ENCODE measurements at regions not wholly inside any gene's neighbourhood (a gene's known extent, or its start where the extent isn't known, plus 50 kb on each side); places are given as distances from the start of the nearest gene placed in this dataset.

- TF ChIP-seq, protein P1, sequence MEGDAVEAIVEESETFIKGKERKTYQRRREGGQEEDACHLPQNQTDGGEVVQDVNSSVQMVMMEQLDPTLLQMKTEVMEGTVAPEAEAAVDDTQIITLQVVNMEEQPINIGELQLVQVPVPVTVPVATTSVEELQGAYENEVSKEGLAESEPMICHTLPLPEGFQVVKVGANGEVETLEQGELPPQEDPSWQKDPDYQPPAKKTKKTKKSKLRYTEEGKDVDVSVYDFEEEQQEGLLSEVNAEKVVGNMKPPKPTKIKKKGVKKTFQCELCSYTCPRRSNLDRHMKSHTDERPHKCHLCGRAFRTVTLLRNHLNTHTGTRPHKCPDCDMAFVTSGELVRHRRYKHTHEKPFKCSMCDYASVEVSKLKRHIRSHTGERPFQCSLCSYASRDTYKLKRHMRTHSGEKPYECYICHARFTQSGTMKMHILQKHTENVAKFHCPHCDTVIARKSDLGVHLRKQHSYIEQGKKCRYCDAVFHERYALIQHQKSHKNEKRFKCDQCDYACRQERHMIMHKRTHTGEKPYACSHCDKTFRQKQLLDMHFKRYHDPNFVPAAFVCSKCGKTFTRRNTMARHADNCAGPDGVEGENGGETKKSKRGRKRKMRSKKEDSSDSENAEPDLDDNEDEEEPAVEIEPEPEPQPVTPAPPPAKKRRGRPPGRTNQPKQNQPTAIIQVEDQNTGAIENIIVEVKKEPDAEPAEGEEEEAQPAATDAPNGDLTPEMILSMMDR (IDR thresholded peaks at IDR 0.05; ENCODE audit: low read depth, low read length), result no peak; the same call in 1 of the 2 replicates
- DNase-seq (ENCODE audit: extremely low read depth, low read depth), result no peak
Observed at GRCh38 chrX:16469870-16470269, 180.1 kb upstream of the S100G start.

- TF ChIP-seq, protein P1 (IDR thresholded peaks at IDR 0.05; ENCODE audit: low read depth, low read length), result no peak
- no peak for DNase-seq (ENCODE audit: extremely low read depth, low read depth)
Observed at GRCh38 chrX:16472345-16472744, 177.6 kb upstream of the S100G start.

DNA sequence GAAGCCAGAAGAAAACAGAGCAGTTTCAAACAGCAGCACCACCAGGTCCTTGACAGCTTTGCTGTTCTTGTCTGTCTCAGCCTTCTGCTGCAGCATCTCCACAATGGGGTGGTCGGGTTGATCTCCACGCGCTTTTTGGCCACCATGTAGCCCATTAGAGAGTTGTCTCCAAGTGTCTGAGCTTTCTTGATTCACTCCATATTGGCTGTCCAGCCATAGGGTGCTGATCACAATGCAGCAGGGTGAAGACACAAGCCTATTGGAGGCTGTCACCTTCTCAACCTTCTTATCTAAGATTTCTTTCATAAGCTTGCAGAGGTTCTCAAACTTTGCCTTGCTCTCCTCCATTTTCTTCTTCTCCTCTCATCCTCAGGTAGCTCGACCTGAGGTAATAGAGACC, 175.4 kb upstream of the S100G start:
- TF ChIP-seq, protein P1 (IDR thresholded peaks at IDR 0.05; ENCODE audit: low read depth, low read length), result no peak
- DNase-seq (ENCODE audit: extremely low read depth, low read depth), result no peak

DNA sequence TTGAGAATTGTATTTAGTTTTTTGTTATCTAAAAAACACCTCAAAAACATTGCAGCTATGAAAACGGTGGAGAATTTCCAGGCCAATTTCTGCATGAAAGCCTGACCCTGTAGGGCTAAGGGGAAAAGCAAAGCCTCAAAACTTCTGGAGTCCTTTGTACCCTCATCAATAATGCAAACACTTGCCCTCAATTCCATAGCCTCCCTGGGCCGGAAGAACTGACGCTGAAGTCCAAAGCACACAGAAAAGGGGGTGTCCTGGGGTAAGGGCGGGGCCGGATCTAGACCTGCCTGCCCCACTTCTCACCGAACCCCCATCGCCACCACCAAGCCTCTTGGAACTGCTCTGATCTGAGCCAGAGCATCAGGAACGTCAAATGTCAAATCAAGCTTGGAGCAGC, 173.9 kb upstream of the S100G start:
- TF ChIP-seq, protein P1 (IDR thresholded peaks at IDR 0.05; ENCODE audit: low read depth, low read length), result no peak
- DNase-seq (ENCODE audit: extremely low read depth, low read depth), result no peak

- no peak for DNase-seq (ENCODE audit: extremely low read depth, low read depth)
- TF ChIP-seq, protein P1 (IDR thresholded peaks at IDR 0.05; ENCODE audit: low read depth, low read length), result no peak
Observed at GRCh38 chrX:16476692-16477091, 173.3 kb upstream of the S100G start.

DNA sequence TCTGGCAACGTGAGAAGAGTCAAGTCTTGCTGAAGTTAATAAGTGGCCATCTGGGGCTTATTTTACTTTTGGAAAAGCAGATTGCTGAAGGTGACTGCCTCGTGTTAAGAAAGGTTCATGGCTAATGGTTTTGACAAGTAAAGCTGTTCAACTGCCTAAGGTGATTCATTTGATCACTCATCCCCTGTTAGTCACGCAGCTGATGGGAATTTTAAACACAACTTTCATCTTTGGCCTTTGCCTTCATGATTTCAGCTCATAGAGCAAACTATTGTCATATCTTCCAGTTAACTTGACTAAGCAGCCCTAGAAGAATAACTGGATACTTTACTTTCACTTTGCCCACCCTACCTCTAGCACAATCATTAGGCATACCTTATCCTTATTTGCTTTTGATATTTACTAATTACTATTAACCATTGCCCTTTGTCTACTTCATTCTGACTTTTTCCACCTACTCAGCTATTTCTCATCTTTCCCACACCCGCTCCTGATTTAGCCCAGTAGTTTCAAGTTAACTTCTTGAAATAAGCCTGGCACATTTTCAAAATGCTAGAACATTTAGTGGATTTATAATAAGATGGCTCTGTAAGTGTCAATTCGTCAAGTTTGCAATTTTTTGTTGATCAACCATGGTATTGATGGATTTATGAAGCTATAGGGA, 170.6 kb upstream of the S100G start:
- DNase-seq (ENCODE audit: extremely low read depth, low read depth), result no peak
- TF ChIP-seq, protein P1 (IDR thresholded peaks at IDR 0.05; ENCODE audit: low read depth, low read length), result no peak

DNA sequence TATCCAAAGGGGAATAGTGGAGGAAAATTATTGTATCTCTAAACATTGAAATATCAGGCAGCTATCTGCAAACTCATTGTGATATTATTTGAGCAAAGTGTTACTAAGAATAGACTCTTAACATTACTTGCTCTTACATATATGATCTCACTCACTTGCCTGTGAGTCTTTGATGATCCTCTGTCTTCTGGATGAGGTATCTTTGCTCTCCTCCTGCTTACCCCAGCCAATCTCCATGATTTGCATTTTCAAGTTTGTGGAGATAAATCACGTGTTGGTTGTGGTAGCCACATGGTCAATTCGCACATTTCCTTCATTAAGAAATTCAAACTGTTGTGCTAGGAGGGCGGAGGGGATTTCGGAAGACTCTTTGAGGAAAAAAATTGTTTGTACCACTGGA, 169.9 kb upstream of the S100G start:
- TF ChIP-seq, protein P1 (IDR thresholded peaks at IDR 0.05; ENCODE audit: low read depth, low read length), result no peak
- DNase-seq (ENCODE audit: extremely low read depth, low read depth), result no peak
